ENCODE measurements at regions not wholly inside any gene's neighbourhood (a gene's known extent, or its start where the extent isn't known, plus 50 kb on each side); places are given as distances from the start of the nearest gene placed in this dataset.

- no peak for TF ChIP-seq IRF1 (CRISPR knock-in tag; IDR thresholded peaks at IDR 0.05)
- no peak for TF ChIP-seq NR1H2 (CRISPR knock-in tag; IDR thresholded peaks at IDR 0.05)
- no peak for TF ChIP-seq E2F5 (CRISPR knock-in tag; IDR thresholded peaks at IDR 0.05)
- TF ChIP-seq SMAD4 (CRISPR knock-in tag; IDR thresholded peaks at IDR 0.05): no peak
- TF ChIP-seq ZNF671 (CRISPR knock-in tag; IDR thresholded peaks at IDR 0.05): no peak
- no peak for TF ChIP-seq ESRRA (CRISPR knock-in tag; IDR thresholded peaks at IDR 0.05; ENCODE audit: borderline replicate concordance)
- no peak for TF ChIP-seq FOXK1 (CRISPR knock-in tag; IDR thresholded peaks at IDR 0.05)
Observed at GRCh38 chr12:111182382-111182781, 186.5 kb downstream of the PHETA1 start (continued).

- CTCF ChIA-PET: interaction anchor here (1.4 kb wide), 1 partner anchor 117 kb away, joined by 4 read pairs; no protein-coding TSS in a partner anchor
- ATAC-seq: no peak
- Mint-ChIP-seq H3K36me3 (no peaks in the 10 kb centered on the region), H3K9me3 (peaks cover 4% of the 10 kb centered on the region; the same call in 1 of the 2 replicates), H3K4me1 (peaks cover 10% of the 10 kb centered on the region), H3K27ac (no peak overlapping the region), H3K27me3 (ENCODE audit: low read depth) (no peaks in the 10 kb centered on the region), H3K4me3 (no peak overlapping the region)
- DNase-seq (ENCODE audit: low spot score): no peak
- POLR2A ChIA-PET: no interaction called here
- TF ChIP-seq ETV6 (CRISPR knock-in tag; IDR thresholded peaks at IDR 0.05) (no peak), ZNF263 (CRISPR knock-in tag; IDR thresholded peaks at IDR 0.05; ENCODE audit: low read depth) (no peak), CDX4 (CRISPR knock-in tag; IDR thresholded peaks at IDR 0.05; ENCODE audit: borderline replicate concordance) (no peak), NFATC4 (CRISPR knock-in tag; IDR thresholded peaks at IDR 0.05) (no peak), AFF4 (CRISPR knock-in tag; IDR thresholded peaks at IDR 0.05; ENCODE audit: borderline replicate concordance) (no peak), KAT7 (CRISPR knock-in tag; IDR thresholded peaks at IDR 0.05; ENCODE audit: borderline replicate concordance) (no peak), AR (CRISPR knock-in tag; IDR thresholded peaks at IDR 0.05) (no peak), FOXP1 (CRISPR knock-in tag; IDR thresholded peaks at IDR 0.05; ENCODE audit: borderline replicate concordance) (no peak), ATF2 (CRISPR knock-in tag; IDR thresholded peaks at IDR 0.05; ENCODE audit: borderline replicate concordance, low read depth) (no peak), ZNF232 (CRISPR knock-in tag; IDR thresholded peaks at IDR 0.05) (no peak), PREB (CRISPR knock-in tag; IDR thresholded peaks at IDR 0.05; ENCODE audit: borderline replicate concordance) (no peak), USF1 (CRISPR knock-in tag; IDR thresholded peaks at IDR 0.05) (no peak), IRF1 (CRISPR knock-in tag; IDR thresholded peaks at IDR 0.05) (no peak), ZBTB21 (CRISPR knock-in tag; IDR thresholded peaks at IDR 0.05; ENCODE audit: borderline replicate concordance) (no peak), NFE2L1 (CRISPR knock-in tag; IDR thresholded peaks at IDR 0.05) (no peak), MXD4 (CRISPR knock-in tag; IDR thresholded peaks at IDR 0.05; ENCODE audit: borderline replicate concordance) (no peak)
Observed at GRCh38 chr12:111181143-111181726, 187.7 kb downstream of the PHETA1 start.
